ENCODE measurements at regions not wholly inside any gene's neighbourhood (a gene's known extent, or its start where the extent isn't known, plus 50 kb on each side); places are given as distances from the start of the nearest gene placed in this dataset.

- TF ChIP-seq GATA2 (IDR thresholded peaks at IDR 0.05; ENCODE audit: low read depth, low read length) (no peak), GATA3 (IDR thresholded peaks at IDR 0.05; ENCODE audit: low read depth, low read length) (no peak)
Measured at GRCh38 chr2:207352978-207353671, 176.6 kb upstream of the CREB1 start.

GRCh38 chr2:207353836-207354235 lies 175.9 kb upstream of the CREB1 start:
- TF ChIP-seq GATA3 (IDR thresholded peaks at IDR 0.05; ENCODE audit: low read depth, low read length) = no peak
- TF ChIP-seq GATA2 (IDR thresholded peaks at IDR 0.05; ENCODE audit: low read depth, low read length) = no peak

- TF ChIP-seq GATA2 (IDR thresholded peaks at IDR 0.05; ENCODE audit: low read depth, low read length) (no peak), GATA3 (IDR thresholded peaks at IDR 0.05; ENCODE audit: low read depth, low read length) (no peak)
Measured at GRCh38 chr2:207354462-207354861, 175.3 kb upstream of the CREB1 start.

GRCh38 chr2:207356567-207356966 lies 173.2 kb upstream of the CREB1 start:
- no peak for TF ChIP-seq GATA2 (IDR thresholded peaks at IDR 0.05; ENCODE audit: low read depth, low read length)
- TF ChIP-seq GATA3 (IDR thresholded peaks at IDR 0.05; ENCODE audit: low read depth, low read length) = no peak

- TF ChIP-seq GATA2 (IDR thresholded peaks at IDR 0.05; ENCODE audit: low read depth, low read length) (no peak), GATA3 (IDR thresholded peaks at IDR 0.05; ENCODE audit: low read depth, low read length) (no peak)
Measured at GRCh38 chr2:207357216-207357615, 172.5 kb upstream of the CREB1 start.

- TF ChIP-seq GATA2 (IDR thresholded peaks at IDR 0.05; ENCODE audit: low read depth, low read length) (no peak), GATA3 (IDR thresholded peaks at IDR 0.05; ENCODE audit: low read depth, low read length) (no peak)
Measured at GRCh38 chr2:207362716-207363115, 167.0 kb upstream of the CREB1 start.

- TF ChIP-seq GATA3 (IDR thresholded peaks at IDR 0.05; ENCODE audit: low read depth, low read length) = no peak
- TF ChIP-seq GATA2 (IDR thresholded peaks at IDR 0.05; ENCODE audit: low read depth, low read length) = no peak
Measured at GRCh38 chr2:207363761-207364290, 165.9 kb upstream of the CREB1 start.

- TF ChIP-seq GATA3 (IDR thresholded peaks at IDR 0.05; ENCODE audit: low read depth, low read length) = no peak
- no peak for TF ChIP-seq GATA2 (IDR thresholded peaks at IDR 0.05; ENCODE audit: low read depth, low read length)
Measured at GRCh38 chr2:207370646-207371045, 159.1 kb upstream of the CREB1 start.

- no peak for TF ChIP-seq GATA2 (IDR thresholded peaks at IDR 0.05; ENCODE audit: low read depth, low read length)
- no peak for TF ChIP-seq GATA3 (IDR thresholded peaks at IDR 0.05; ENCODE audit: low read depth, low read length)
Measured at GRCh38 chr2:207371877-207372276, 157.9 kb upstream of the CREB1 start.

GRCh38 chr2:207372483-207372882 lies 157.3 kb upstream of the CREB1 start:
- TF ChIP-seq GATA2 (IDR thresholded peaks at IDR 0.05; ENCODE audit: low read depth, low read length) (no peak), GATA3 (IDR thresholded peaks at IDR 0.05; ENCODE audit: low read depth, low read length) (no peak)

GRCh38 chr2:207375207-207375875 lies 154.4 kb upstream of the CREB1 start:
- TF ChIP-seq GATA2 (IDR thresholded peaks at IDR 0.05; ENCODE audit: low read depth, low read length) (no peak), GATA3 (IDR thresholded peaks at IDR 0.05; ENCODE audit: low read depth, low read length) (no peak)

- TF ChIP-seq GATA2 (IDR thresholded peaks at IDR 0.05; ENCODE audit: low read depth, low read length) = no peak
Measured at GRCh38 chr2:207385076-207385475, 144.7 kb upstream of the CREB1 start.

GRCh38 chr2:207385903-207386302 lies 143.9 kb upstream of the CREB1 start:
- TF ChIP-seq GATA2 (IDR thresholded peaks at IDR 0.05; ENCODE audit: low read depth, low read length) (no peak), GATA3 (IDR thresholded peaks at IDR 0.05; ENCODE audit: low read depth, low read length) (no peak)

- TF ChIP-seq GATA2 (IDR thresholded peaks at IDR 0.05; ENCODE audit: low read depth, low read length) (no peak), GATA3 (IDR thresholded peaks at IDR 0.05; ENCODE audit: low read depth, low read length) (no peak)
Measured at GRCh38 chr2:207387001-207387571, 142.7 kb upstream of the CREB1 start.
